CD4-positive, alpha-beta T cell treated with Interleukin-1 beta for 1 hour (primary cell): ENCODE measurements at regions not wholly inside any gene's neighbourhood (a gene's known extent, or its start where the extent isn't known, plus 50 kb on each side); places are given as distances from the start of the nearest gene placed in this dataset.

ENCODE experiments used
- DNase-seq, 2 donors: peaks; one replicate each; pipeline ENCODE4 v3.0.0-alpha.2; 2020 to 2022

GRCh38 chrY:19644889-19645638, 99.5 kb downstream of the KDM5D start:
- no peak for DNase-seq

DNA sequence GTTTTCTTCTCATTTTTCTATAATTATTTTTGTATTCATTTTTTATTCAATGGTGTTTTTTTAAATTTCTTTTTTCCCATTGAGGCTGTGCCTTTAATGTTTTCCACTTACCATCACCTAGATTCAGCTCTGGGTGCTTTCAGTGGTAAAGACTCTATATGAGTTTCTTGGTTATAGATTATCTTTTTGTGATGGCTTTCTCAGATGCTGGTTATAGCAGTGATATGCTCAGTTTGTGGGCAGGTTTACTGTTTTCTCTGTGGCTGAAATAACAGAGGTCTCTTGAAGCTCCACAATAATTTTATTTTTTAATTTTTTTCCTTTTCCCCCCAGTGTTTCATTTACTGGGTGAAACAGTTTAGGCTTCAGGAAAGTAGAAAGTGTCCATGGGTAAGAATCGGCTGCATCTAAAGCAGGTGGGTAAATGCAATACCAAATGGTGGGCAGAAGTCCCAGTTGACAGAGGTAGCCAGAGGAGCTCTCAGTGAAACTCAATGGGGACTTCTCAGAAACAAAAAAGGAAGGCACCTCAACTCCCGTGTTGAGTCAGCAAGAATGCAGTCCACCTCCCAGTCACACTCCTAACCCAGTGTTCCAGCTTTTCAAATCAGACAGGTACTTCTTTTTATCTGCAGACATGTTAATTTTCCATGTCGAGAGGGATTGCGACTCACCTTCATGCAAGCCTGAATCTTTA, 106.7 kb downstream of the KDM5D start:
- DNase-seq: no peak

- no peak for DNase-seq
Observed at GRCh38 chrY:19628926-19629325, 115.6 kb downstream of the KDM5D start.

DNA sequence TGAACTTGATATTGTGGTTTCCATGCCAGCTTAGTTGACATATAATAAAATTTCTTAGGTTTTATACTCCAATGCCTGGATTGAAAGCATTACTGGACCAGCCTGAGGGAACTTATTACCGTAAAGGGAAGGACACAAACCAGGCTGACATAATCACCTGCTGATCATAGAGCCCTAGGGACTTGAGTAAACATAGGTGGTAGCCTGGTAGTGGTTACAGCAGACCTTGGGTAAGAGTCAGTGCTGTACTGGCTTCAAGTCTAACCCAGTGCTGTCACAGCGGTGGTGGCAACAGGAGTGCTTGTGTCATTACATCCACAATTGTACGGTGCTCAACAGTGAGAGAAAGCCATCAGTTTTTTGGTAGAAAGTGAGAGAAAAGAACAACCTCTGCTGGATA, 122.1 kb downstream of the KDM5D start:
- DNase-seq: no peak

DNA sequence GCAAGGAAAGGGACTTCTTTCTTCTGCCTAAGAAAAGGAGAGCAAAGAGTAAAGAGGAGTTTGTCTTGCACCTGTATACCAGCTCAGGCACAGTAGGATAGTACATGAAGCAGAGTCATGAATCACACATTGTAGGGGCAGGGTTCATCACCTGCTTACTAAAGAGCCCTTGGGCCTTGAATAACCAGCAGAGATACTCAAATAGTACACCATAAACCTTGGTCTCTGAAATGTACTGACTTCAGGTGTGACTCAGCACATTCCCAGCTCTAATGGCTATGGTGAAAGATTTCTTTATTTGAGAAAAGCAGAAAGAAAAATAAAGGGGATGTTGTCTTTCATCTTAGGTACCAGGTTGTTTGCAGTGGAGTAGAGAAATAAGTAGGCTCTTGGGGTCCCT, 122.8 kb downstream of the KDM5D start:
- no peak for DNase-seq

DNA sequence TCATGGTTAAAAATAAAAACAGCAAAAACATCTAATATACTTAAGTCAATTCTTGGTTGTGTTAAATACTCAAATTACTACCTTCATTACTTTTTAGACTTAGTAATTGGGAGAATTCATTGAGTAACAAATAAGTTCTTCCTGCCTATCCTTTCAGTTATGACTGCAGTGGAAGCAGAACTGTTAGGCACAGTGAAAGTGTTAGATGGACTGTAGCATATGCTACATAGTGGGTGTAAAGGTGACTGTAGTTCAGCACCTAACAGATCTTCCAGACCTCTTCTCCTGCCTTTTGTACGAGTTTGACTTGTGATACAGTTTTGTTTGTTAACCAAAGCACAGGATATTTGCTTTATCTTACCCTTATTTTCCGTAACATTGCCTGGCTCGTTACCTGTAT, 143.4 kb downstream of the KDM5D start:
- no peak for DNase-seq

- no peak for DNase-seq
Observed at GRCh38 chrY:19600711-19601110, 143.8 kb downstream of the KDM5D start.

DNA sequence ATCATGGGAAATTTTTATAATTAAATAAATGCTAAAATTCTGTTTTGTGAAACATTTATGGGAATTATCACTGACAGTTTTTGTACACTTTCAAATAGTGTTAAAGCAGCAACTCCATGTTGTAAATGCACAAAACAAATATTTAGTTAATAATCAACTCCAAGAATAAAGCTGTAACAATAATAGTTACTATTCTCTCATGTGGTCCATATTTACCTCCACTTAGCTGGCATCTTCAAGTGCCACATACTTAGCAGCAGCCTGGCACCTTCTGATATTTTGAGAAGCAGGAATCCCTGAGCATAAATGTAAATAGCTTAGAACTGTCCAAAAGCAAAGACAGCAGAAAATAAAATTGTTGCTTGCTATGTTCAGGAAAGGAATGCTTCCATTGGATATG, 154.3 kb downstream of the KDM5D start:
- no peak for DNase-seq

DNA sequence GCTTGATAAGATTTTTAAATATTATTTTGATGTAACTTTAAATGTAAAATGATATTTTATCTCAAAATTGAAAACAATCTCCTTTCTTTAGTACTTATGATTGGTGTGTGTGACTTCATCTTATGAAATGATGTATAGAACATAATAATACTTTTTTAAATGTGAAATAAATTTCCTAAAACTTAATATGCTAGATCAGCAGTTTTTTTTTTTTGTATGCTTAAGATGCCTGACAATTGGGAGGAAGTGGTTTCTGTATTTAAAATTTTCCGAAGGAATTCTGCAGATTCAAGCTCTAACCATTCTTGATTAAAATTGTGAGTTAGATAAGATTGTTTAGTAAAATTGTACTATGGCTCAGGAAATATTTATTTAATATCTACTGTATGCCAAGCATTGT, 154.9 kb downstream of the KDM5D start:
- DNase-seq: no peak

DNA sequence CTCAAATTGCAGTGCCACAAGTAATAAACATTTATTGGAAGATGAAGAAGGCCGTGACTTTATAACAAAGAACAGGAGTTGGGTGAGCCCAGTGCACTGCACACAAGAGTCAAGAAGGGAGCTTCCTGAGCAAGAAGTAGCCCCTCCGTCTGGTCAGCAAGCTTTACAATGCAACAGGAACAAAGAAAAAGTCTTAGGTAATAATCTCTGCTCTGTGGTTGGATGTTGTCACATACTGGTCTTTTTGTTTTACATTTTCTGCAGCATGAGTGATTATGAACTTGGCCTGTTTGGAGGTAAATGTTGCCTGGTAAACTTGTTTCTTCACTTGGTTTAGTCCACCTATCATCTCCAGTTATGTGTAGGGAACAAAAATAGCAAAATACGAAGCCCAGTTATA, 157.2 kb downstream of the KDM5D start:
- DNase-seq: no peak

DNA sequence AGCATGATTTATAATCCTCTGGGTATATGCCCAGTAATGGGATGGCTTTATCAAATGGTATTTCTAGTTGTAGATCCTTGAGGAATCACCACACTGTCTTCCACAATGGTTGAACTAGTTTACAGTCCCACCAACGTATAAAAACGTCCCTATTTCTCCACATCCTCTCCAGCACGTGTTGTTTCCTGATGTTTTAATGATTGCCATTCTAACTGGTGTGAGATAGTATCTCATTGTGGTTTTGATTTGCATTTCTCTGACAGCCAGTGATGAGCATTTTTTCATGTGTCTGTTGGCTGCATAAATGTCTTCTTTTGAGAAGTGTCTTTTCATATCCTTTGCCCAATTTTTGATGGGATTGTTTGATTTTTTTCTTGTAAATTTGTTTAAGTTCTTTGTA, 163.5 kb downstream of the KDM5D start:
- DNase-seq: peak in 1 of 2 donors; percentile 18

DNA sequence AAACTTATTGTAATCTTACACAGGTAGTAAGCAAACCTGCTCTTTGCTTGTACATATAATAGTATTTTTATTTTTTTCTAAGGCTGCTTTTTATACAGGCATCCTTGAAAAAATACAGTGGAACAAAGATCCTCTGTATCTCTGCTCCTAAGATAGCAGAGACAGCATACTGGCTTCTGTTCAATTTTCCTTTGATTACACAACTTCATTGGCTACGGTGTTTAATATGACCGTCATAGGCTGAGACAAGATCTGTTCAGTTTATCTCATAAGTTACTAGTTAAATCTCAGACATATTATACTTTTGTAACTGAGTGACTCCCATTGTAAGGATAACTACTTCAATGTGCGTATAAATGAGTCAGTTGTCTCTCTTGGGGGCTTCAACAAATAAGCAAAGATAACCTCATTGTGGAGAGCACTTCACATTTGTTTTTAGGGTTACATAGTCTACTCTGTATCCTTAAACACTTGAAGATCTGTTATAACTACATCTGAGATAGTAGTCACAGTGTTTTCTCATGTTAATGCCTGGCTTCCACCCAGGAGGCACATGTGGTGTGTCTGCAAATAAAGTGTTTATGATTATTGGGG, 166.1 kb downstream of the KDM5D start:
- DNase-seq: no peak

GRCh38 chrY:19577250-19577649, 167.3 kb downstream of the KDM5D start:
- DNase-seq: no peak

DNA sequence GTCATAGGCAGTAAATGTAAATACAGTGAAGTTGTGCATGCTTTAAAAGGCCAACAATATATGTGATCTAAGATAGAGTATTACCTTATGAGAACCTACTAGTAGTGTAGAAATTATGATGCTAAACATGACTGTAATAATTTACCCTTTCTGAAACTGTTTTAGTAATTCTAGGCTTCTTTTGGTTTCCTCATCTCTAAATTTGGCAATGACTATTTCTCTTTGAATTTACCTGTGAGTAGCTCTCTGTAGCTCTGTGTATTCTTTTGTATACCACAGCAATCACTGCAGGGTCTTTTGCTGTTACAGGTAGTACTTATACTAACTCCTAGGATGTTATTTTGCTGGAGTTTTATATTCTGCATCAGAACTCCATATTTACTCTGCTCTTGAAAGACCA, 169.6 kb downstream of the KDM5D start:
- no peak for DNase-seq

- no peak for DNase-seq
Observed at GRCh38 chrY:19573646-19574045, 170.9 kb downstream of the KDM5D start.

- peak in 1 of 2 donors; percentile 21 for DNase-seq
Observed at GRCh38 chrY:19570999-19571398, 173.5 kb downstream of the KDM5D start.

- DNase-seq: no peak
Observed at GRCh38 chrY:19567943-19568342, 176.6 kb downstream of the KDM5D start.

- DNase-seq: peak in 1 of 2 donors; percentile 87
Observed at GRCh38 chrY:19567051-19567921, 177.2 kb downstream of the KDM5D start.

DNA sequence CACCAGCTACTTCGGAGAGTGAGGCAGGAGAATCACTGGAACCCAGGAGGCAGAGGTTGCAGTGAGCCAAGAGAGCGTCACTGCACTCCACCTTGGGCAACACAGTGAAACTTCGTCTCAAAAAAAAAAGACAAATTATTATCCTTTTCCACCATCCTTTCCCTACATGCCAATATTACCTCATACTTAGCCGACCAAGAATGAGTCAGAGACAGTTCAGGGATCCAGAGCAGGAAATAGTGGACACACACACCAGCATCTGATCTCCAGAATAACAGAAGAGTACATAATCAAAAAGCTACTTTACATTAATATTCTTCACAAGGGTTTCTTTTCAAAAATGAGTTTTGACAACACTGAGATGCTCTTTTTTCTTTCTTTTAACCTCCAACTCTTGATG, 185.4 kb downstream of the KDM5D start:
- no peak for DNase-seq

DNA sequence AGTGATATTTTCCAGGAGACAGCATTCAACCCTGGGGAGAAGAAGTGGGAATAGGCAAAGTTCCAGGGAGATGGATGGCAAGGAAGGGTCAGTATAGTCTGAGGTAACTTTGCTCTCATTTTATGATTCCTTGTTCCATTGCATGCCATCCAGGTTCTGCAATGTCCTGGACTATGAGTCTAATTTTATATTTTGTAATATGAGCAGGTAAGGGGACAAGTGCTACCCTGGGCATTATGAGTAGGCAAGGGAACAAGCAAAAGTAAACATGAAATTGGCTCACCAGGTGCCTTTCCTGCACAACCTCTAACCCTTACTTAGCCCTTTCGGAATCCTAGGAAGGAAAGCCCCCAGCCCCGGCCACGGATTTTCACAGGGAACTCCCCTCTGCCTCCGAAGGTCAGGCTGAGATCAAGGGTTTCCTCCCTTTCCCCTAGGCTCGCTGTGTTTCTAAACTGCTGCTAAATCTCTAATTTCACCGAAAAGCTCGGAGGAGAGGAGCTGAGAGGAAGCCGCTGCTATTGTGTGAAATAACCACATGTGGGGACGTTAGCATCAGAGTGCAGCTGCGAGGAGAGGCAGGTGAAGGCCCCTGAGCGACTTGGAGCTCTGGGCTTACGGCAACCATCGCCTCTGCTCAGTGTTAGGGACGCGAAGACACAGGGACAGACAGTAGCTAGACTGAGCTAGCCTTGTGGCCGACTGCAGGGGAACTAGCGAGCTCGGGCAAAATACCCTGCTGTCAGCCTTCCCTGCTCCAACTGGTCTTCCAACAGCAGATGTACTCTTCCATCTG, 194.7 kb downstream of the KDM5D start:
- DNase-seq: no peak

- no peak for DNase-seq
Observed at GRCh38 chrY:19541475-19542306, 202.8 kb downstream of the KDM5D start.
